ENCODE measurements at regions not wholly inside any gene's neighbourhood (a gene's known extent, or its start where the extent isn't known, plus 50 kb on each side); places are given as distances from the start of the nearest gene placed in this dataset.

GRCh38 chr6:120873125-120873865, 461.0 kb downstream of the TBC1D32 start:
- Histone ChIP-seq H3K4me3 (ENCODE audit: low read length) (no peak overlapping the region), H3K36me3 (ENCODE audit: insufficient read depth, low read length) (no peaks in the 10 kb centered on the region), H3K9me2 (ENCODE audit: insufficient read depth, low read length) (no peaks in the 10 kb centered on the region), H2AFZ (ENCODE audit: low read depth, low read length) (no peak overlapping the region), H3K27me3 (ENCODE audit: insufficient read depth, low read depth, low read length) (no peaks in the 10 kb centered on the region), H3F3A (ENCODE audit: insufficient read depth, low read length, poor library complexity, severe bottlenecking) (no peaks in the 10 kb centered on the region), H3K9me3 (ENCODE audit: low read length) (no peaks in the 10 kb centered on the region), H3K9ac (ENCODE audit: low read length) (no peak overlapping the region), H3K4me2 (ENCODE audit: low read length) (no peak overlapping the region), H3K79me2 (replicated peaks; ENCODE audit: insufficient read depth, low read length) (no peaks in the 10 kb centered on the region), H4K20me1 (ENCODE audit: insufficient read depth) (no peaks in the 10 kb centered on the region), H3K27ac (ENCODE audit: low read length) (no peak overlapping the region)
- TF ChIP-seq EP300 (conservative IDR thresholded peaks at IDR 0.05; ENCODE audit: poor library complexity, severe bottlenecking) (no peak), TAF1 (IDR thresholded peaks at IDR 0.05; ENCODE audit: low read depth) (no peak), RAD21 (conservative IDR thresholded peaks at IDR 0.05) (no peak), EZH2 (IDR thresholded peaks at IDR 0.05; ENCODE audit: borderline replicate concordance, insufficient read depth, low read length, poor library complexity, severe bottlenecking) (no peak), POLR2AphosphoS5 (IDR thresholded peaks at IDR 0.05) (no peak), SMC3 (conservative IDR thresholded peaks at IDR 0.05; ENCODE audit: poor library complexity) (no peak), MXI1 (conservative IDR thresholded peaks at IDR 0.05; ENCODE audit: poor library complexity, severe bottlenecking) (no peak)
- TF ChIP-seq, protein P1, sequence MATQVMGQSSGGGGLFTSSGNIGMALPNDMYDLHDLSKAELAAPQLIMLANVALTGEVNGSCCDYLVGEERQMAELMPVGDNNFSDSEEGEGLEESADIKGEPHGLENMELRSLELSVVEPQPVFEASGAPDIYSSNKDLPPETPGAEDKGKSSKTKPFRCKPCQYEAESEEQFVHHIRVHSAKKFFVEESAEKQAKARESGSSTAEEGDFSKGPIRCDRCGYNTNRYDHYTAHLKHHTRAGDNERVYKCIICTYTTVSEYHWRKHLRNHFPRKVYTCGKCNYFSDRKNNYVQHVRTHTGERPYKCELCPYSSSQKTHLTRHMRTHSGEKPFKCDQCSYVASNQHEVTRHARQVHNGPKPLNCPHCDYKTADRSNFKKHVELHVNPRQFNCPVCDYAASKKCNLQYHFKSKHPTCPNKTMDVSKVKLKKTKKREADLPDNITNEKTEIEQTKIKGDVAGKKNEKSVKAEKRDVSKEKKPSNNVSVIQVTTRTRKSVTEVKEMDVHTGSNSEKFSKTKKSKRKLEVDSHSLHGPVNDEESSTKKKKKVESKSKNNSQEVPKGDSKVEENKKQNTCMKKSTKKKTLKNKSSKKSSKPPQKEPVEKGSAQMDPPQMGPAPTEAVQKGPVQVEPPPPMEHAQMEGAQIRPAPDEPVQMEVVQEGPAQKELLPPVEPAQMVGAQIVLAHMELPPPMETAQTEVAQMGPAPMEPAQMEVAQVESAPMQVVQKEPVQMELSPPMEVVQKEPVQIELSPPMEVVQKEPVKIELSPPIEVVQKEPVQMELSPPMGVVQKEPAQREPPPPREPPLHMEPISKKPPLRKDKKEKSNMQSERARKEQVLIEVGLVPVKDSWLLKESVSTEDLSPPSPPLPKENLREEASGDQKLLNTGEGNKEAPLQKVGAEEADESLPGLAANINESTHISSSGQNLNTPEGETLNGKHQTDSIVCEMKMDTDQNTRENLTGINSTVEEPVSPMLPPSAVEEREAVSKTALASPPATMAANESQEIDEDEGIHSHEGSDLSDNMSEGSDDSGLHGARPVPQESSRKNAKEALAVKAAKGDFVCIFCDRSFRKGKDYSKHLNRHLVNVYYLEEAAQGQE (IDR thresholded peaks at IDR 0.05; ENCODE audit: borderline replicate concordance): no peak
- TF ChIP-seq, protein P2, sequence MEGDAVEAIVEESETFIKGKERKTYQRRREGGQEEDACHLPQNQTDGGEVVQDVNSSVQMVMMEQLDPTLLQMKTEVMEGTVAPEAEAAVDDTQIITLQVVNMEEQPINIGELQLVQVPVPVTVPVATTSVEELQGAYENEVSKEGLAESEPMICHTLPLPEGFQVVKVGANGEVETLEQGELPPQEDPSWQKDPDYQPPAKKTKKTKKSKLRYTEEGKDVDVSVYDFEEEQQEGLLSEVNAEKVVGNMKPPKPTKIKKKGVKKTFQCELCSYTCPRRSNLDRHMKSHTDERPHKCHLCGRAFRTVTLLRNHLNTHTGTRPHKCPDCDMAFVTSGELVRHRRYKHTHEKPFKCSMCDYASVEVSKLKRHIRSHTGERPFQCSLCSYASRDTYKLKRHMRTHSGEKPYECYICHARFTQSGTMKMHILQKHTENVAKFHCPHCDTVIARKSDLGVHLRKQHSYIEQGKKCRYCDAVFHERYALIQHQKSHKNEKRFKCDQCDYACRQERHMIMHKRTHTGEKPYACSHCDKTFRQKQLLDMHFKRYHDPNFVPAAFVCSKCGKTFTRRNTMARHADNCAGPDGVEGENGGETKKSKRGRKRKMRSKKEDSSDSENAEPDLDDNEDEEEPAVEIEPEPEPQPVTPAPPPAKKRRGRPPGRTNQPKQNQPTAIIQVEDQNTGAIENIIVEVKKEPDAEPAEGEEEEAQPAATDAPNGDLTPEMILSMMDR (IDR thresholded peaks at IDR 0.05; ENCODE audit: poor library complexity, severe bottlenecking): no peak

DNA sequence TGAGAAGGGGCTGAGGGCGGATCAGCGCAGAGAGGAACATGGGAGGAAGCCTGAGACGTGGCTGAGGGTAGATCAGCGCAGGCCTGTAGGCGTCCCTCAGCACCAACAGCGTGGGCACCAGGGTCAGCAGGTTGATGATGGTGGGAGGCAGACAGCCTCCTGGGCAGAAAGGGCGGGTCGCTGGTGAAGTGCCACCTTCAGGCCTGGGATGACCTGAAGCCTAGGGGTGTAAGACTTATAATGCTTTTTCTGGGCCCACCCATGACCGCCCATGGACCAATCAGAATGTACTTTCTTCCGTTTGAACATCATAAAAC, 462.1 kb downstream of the TBC1D32 start:
- Histone ChIP-seq H3K36me3 (ENCODE audit: insufficient read depth, low read length) (no peaks in the 10 kb centered on the region), H3K9me3 (ENCODE audit: low read length) (no peaks in the 10 kb centered on the region), H2AFZ (ENCODE audit: low read depth, low read length) (no peak overlapping the region), H3K27ac (ENCODE audit: low read length) (no peak overlapping the region), H3K9me2 (ENCODE audit: insufficient read depth, low read length) (no peaks in the 10 kb centered on the region), H3K4me3 (ENCODE audit: low read length) (no peak overlapping the region), H3K4me2 (ENCODE audit: low read length) (no peak overlapping the region), H3K79me2 (replicated peaks; ENCODE audit: insufficient read depth, low read length) (no peaks in the 10 kb centered on the region), H3F3A (ENCODE audit: insufficient read depth, low read length, poor library complexity, severe bottlenecking) (no peaks in the 10 kb centered on the region), H3K27me3 (ENCODE audit: insufficient read depth, low read depth, low read length) (no peaks in the 10 kb centered on the region), H4K20me1 (ENCODE audit: insufficient read depth) (no peaks in the 10 kb centered on the region), H3K9ac (ENCODE audit: low read length) (no peak overlapping the region)
- no peak for TF ChIP-seq POLR2AphosphoS5 (IDR thresholded peaks at IDR 0.05)

All from neural cell (in vitro differentiated cells).